Thoracic aorta (tissue), 2 donors: ENCODE measurements at regions not wholly inside any gene's neighbourhood (a gene's known extent, or its start where the extent isn't known, plus 50 kb on each side); places are given as distances from the start of the nearest gene placed in this dataset.

Experiments used
- ATAC-seq: fragments of 150-250 bp; one replicate; pipeline ENCODE4 v1.8.0; 2017; ENCODE audit warnings: low read depth; ENCODE audit not compliant: insufficient number of reproducible peaks, low FRiP score
- DNase-seq: peaks from one replicate; pipeline ENCODE4 v3.0.0-alpha.2; 2020; ENCODE audit warnings: low spot score
- H3K27ac ChIP-seq, 2 donors: fragments of 200-600 bp; sonication (generic); 1 replicate in 1 of 2; 2 replicates in 1 of 2; pipeline ENCODE4 v1.5.1; 2016; ENCODE audit warnings: mild to moderate bottlenecking in 2 of 2, moderate library complexity in 2 of 2
- H3K27me3 ChIP-seq: fragments of 200-600 bp; sonication (generic); replicated peaks from 2 replicates; pipeline ENCODE4 v1.6.0; 2016; ENCODE audit warnings: mild to moderate bottlenecking; ENCODE audit not compliant: insufficient read depth
- H3K36me3 ChIP-seq: fragments of 200-600 bp; sonication (generic); one replicate; pipeline ENCODE4 v1.5.1; 2016
- H3K4me1 ChIP-seq, 2 donors: fragments of 200-600 bp; sonication (generic); 1 replicate in 1 of 2; 2 replicates in 1 of 2; pipeline versions ENCODE4 v1.5.1 to v1.6.0; 2016; ENCODE audit warnings: low read depth in 2 of 2, mild to moderate bottlenecking in 1 of 2; ENCODE audit not compliant: control insufficient read depth in 1 of 2
- H3K4me3 ChIP-seq: fragments of 200-600 bp; sonication (generic); 2 replicates; pipeline ENCODE4 v1.5.1; 2016; ENCODE audit warnings: mild to moderate bottlenecking
- H3K9me3 ChIP-seq: fragments of 200-600 bp; sonication (generic); 2 replicates; pipeline ENCODE4 v1.5.1; 2016
- TF ChIP-seq, protein P1 (sequence below): fragments of 200-600 bp; sonication (generic); IDR thresholded peaks from one replicate; pipeline ENCODE4 v1.5.1; 2019; ENCODE audit warnings: antibody characterized with exemption

DNA sequence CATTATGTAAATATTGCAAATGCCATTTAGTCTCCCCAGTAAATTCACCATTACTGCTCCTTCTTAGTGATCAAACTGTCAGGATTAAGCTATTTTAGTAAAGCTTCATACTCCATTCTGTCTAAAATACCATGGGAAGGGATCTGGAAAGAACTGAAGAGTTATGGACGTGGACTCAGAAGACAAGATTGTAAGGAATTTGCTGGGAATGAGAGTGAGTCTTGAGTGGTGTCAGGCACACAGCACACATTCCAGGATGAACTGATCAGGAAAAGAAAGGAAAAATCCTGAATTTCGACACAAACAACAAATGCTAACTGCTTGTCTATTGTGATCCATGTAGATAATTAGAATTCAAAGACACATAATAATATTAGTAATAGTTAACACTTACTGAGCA is 311.0 kb downstream of the CENPC start:
- ATAC-seq = no peak
- Histone ChIP-seq H3K27me3 (no peaks in the 10 kb centered on the region), H3K4me3 (no peak overlapping the region), H3K9me3 (no peaks in the 10 kb centered on the region), H3K4me1 (no peaks in the 10 kb centered on the region), H3K27ac (no peak overlapping the region), H3K36me3 (no peaks in the 10 kb centered on the region)
- TF ChIP-seq, protein P1, sequence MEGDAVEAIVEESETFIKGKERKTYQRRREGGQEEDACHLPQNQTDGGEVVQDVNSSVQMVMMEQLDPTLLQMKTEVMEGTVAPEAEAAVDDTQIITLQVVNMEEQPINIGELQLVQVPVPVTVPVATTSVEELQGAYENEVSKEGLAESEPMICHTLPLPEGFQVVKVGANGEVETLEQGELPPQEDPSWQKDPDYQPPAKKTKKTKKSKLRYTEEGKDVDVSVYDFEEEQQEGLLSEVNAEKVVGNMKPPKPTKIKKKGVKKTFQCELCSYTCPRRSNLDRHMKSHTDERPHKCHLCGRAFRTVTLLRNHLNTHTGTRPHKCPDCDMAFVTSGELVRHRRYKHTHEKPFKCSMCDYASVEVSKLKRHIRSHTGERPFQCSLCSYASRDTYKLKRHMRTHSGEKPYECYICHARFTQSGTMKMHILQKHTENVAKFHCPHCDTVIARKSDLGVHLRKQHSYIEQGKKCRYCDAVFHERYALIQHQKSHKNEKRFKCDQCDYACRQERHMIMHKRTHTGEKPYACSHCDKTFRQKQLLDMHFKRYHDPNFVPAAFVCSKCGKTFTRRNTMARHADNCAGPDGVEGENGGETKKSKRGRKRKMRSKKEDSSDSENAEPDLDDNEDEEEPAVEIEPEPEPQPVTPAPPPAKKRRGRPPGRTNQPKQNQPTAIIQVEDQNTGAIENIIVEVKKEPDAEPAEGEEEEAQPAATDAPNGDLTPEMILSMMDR = no peak
- DNase-seq = no peak

DNA sequence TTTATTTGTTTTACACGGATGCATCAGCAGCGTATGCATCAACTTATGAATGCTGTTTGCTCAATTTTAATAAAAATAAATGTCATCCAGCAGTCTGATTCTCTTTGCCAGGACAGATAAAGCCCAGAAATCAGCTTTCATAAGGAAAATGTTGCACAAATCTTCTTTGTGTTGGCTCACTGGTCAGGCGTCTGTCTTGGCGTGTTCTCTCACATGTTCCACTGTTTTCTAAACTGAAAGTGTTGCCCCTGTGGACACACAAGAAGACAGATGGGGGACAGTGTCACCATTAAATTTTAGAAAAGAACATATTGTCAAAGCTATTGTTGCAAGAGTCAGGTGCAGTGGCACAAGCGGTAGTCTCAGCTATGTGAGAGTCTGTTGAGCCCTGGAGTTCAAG is 316.2 kb downstream of the CENPC start:
- Histone ChIP-seq H3K9me3 (no peaks in the 10 kb centered on the region), H3K4me1 (no peaks in the 10 kb centered on the region), H3K27me3 (no peaks in the 10 kb centered on the region), H3K27ac (no peak overlapping the region), H3K4me3 (no peak overlapping the region), H3K36me3 (no peaks in the 10 kb centered on the region)
- DNase-seq (no peak), ATAC-seq (no peak)
- TF ChIP-seq, protein P1 = no peak

DNA sequence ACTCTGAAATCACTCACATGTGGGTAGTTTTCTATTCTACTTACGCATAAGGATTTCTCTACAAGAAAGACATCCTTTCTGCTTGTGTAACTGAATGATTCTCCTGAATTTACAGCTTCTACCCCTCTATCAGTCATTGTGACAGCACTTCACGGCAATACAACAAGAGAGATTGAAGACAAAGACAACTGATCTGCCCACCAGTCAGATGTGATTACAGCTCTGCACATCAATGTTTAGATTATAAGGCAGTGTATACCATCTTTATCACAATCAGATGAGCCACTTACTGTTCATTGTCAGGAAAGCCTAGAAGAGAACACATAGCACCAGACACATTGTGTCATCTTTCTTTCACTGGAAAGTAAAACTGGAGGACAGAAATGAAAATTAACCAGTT is 324.4 kb downstream of the CENPC start:
- Histone ChIP-seq H3K27ac (no peak overlapping the region), H3K4me1 (no peaks in the 10 kb centered on the region), H3K4me3 (no peak overlapping the region), H3K27me3 (no peaks in the 10 kb centered on the region), H3K36me3 (no peaks in the 10 kb centered on the region), H3K9me3 (no peaks in the 10 kb centered on the region)
- TF ChIP-seq, protein P1 = no peak
- DNase-seq = no peak
- no peak for ATAC-seq

DNA sequence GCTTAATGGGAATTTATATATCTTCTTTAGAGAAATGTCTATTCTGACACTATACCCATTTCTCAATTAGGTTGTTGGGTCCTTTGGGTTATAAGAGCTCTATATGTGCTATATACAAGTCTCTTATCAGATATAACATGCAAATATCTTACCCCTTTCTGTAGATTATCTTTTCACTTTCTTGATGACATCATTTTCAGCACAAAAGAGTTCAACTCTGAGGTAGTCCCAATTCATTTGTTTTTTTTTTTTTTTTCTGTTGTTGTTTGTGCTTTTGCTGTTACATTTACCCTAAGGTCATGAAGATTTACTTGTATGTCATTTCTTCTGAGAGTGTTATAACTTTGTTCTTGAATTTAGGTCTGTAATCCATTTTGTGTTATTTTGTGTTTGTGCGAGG is 326.4 kb downstream of the CENPC start:
- Histone ChIP-seq H3K4me1 (no peaks in the 10 kb centered on the region), H3K4me3 (no peak overlapping the region), H3K27me3 (no peaks in the 10 kb centered on the region), H3K9me3 (no peaks in the 10 kb centered on the region), H3K27ac (no peak overlapping the region), H3K36me3 (no peaks in the 10 kb centered on the region)
- TF ChIP-seq, protein P1 = no peak
- no peak for ATAC-seq
- no peak for DNase-seq

DNA sequence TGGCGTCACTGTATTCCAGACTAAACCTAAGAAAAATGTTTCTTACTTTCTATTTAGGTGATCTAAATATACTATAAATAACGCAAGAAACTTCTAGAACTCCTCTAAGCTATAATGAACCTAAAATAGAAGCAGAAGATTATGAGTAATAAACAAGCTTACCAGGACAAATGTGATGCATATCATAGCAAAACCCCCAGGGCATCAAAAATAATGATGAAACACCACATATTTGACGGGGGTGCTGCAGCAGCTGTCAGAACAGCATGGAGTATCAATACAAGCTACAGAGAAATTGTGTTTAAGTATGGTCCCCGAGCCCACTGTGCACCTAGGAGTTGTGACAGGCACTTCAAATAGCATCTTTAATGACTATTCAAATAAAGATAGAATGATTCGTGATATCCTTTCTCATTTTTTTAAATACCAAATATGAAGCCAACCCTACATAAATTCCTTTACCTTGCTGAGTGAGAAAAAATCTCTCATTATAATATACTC is 337.3 kb downstream of the CENPC start:
- no peaks in the 10 kb centered on the region for H3K27me3 ChIP-seq
- H3K27ac ChIP-seq = no peak overlapping the region
- H3K4me3 ChIP-seq = no peak overlapping the region
- ATAC-seq = no peak
- no peaks in the 10 kb centered on the region for H3K36me3 ChIP-seq
- TF ChIP-seq, protein P1 = no peak
- no peaks in the 10 kb centered on the region for H3K9me3 ChIP-seq
- no peaks in the 10 kb centered on the region for H3K4me1 ChIP-seq
- no peak for DNase-seq
